HG03175 (cell line): ENCODE measurements at regions not wholly inside any gene's neighbourhood (a gene's known extent, or its start where the extent isn't known, plus 50 kb on each side); places are given as distances from the start of the nearest gene placed in this dataset.
"Not testable (repeated sequence)": the region's sequence is repeated elsewhere in the genome, so short reads cannot be mapped to it uniquely, and the experiment has no call there.

Source experiments
- ATAC-seq: cut with Tn5 transposase; IDR thresholded peaks from one replicate; pipeline ENCODE4 v1.9.1; 2021; ENCODE audit warnings: mild to moderate bottlenecking, moderate library complexity; ENCODE audit not compliant: unreplicated experiment

GRCh38 chr2:51774606-51775005 lies 742.7 kb upstream of the NRXN1 start:
- ATAC-seq = not testable (repeated sequence)

- ATAC-seq = no peak
These were observed 728.5 kb upstream of the NRXN1 start for GRCh38 chr2:51760441-51760840.

- ATAC-seq = no peak
These were observed 726.1 kb upstream of the NRXN1 start for GRCh38 chr2:51758081-51758480.

GRCh38 chr2:51734115-51734514 lies 702.2 kb upstream of the NRXN1 start:
- ATAC-seq = no peak

- ATAC-seq = no peak
These were observed 691.8 kb upstream of the NRXN1 start for GRCh38 chr2:51723691-51724090.

- ATAC-seq = no peak
These were observed 690.4 kb upstream of the NRXN1 start for GRCh38 chr2:51722311-51722710.

- no peak for ATAC-seq
These were observed 688.9 kb upstream of the NRXN1 start for GRCh38 chr2:51720826-51721225.

- no peak for ATAC-seq
These were observed 686.9 kb upstream of the NRXN1 start for GRCh38 chr2:51718881-51719280.

- ATAC-seq = no peak
These were observed 685.4 kb upstream of the NRXN1 start for GRCh38 chr2:51717312-51717711.

- ATAC-seq = no peak
These were observed 679.8 kb upstream of the NRXN1 start for GRCh38 chr2:51711766-51712165.

GRCh38 chr2:51710222-51710621 lies 678.3 kb upstream of the NRXN1 start:
- ATAC-seq = peak; percentile 78

- no peak for ATAC-seq
These were observed 675.7 kb upstream of the NRXN1 start for GRCh38 chr2:51707625-51708024.

GRCh38 chr2:51706220-51706619 lies 674.3 kb upstream of the NRXN1 start:
- ATAC-seq = no peak

- ATAC-seq = no peak
These were observed 673.5 kb upstream of the NRXN1 start for GRCh38 chr2:51705417-51705816.

GRCh38 chr2:51698021-51698420 lies 666.1 kb upstream of the NRXN1 start:
- ATAC-seq = no peak

GRCh38 chr2:51697095-51697494 lies 665.2 kb upstream of the NRXN1 start:
- ATAC-seq = no peak

GRCh38 chr2:51695531-51695930 lies 663.6 kb upstream of the NRXN1 start:
- no peak for ATAC-seq

GRCh38 chr2:51693640-51694039 lies 661.7 kb upstream of the NRXN1 start:
- no peak for ATAC-seq

- ATAC-seq = no peak
These were observed 649.9 kb upstream of the NRXN1 start for GRCh38 chr2:51681854-51682253.

- ATAC-seq = no peak
These were observed 641.7 kb upstream of the NRXN1 start for GRCh38 chr2:51673628-51674027.

GRCh38 chr2:51667679-51668078 lies 635.7 kb upstream of the NRXN1 start:
- ATAC-seq = no peak

- no peak for ATAC-seq
These were observed 630.3 kb upstream of the NRXN1 start for GRCh38 chr2:51662187-51662586.

- no peak for ATAC-seq
These were observed 625.9 kb upstream of the NRXN1 start for GRCh38 chr2:51657849-51658248.

- ATAC-seq = peak; percentile 75
These were observed 618.8 kb upstream of the NRXN1 start for GRCh38 chr2:51650769-51651168.
